HCT116 (cell line): ENCODE measurements at regions not wholly inside any gene's neighbourhood (a gene's known extent, or its start where the extent isn't known, plus 50 kb on each side); places are given as distances from the start of the nearest gene placed in this dataset.

Source experiments
- ATAC-seq: fragments of 200-7000 bp; cut with Tn5 transposase; 2 replicates; pipeline ENCODE4 v1.9.1; 2020; ENCODE audit warnings: mild to moderate bottlenecking, moderate library complexity
- BruUV-seq: library from RNA; stranded (reverse); fragments of 400-500 nt; replicated peaks from 2 replicates; lab custom pipeline; 2021; lab: Mats Ljungman, UMichigan
- CTCF ChIA-PET: fragments of 300-600 bp; sonication (Branson Sonifier 250); formaldehyde crosslinking; loops from one replicate; lab custom pipeline; 2021; ENCODE audit warnings: antibody characterized with exemption; lab: Charles Lee
- POLR2A ChIA-PET: fragments of 300-600, 350-600 bp; sonication (Branson Sonifier 250); formaldehyde crosslinking; loops from one replicate; lab custom pipeline; 2021; ENCODE audit warnings: antibody characterized with exemption; lab: Charles Lee
- RAD21 ChIA-PET, 2 experiments: fragments of 300-600 bp; sonication (Branson Sonifier 250); formaldehyde crosslinking; loops; one replicate each; lab custom pipeline; 2023; ENCODE audit warnings: low total read pairs in 2 of 2; ENCODE audit not compliant: uncharacterized antibody in 2 of 2, unreplicated experiment in 2 of 2, low non-redundant PET in 1 of 2; lab: Charles Lee
- DNase-seq: peaks from one replicate; pipeline ENCODE4 v3.0.0-alpha.2; 2010; ENCODE audit warnings: low read depth, low spot score
- H2AFZ ChIP-seq: fragments of 200-600 bp; shearing (Covaris generic), sonication (generic); 2 replicates; pipeline ENCODE4 v1.6.1; 2017; ENCODE audit warnings: low read depth, mixed run types, mixed read lengths, antibody characterized with exemption, low read length; ENCODE audit not compliant: poor library complexity, severe bottlenecking
- H3K27ac ChIP-seq: 2 replicates; pipeline ENCODE4 v1.5.1; 2012; ENCODE audit warnings: low read depth, low read length
- H3K27me3 ChIP-seq: fragments of 200-600 bp; sonication (generic); 2 replicates; pipeline ENCODE4 v1.6.1; 2016; ENCODE audit warnings: mixed run types, low read length, mixed read lengths; ENCODE audit not compliant: insufficient read depth
- H3K36me3 ChIP-seq, 2 experiments: fragments of 200-500 bp in 1 of 2; fragments of 200-600 bp in 1 of 2; sonication (Bioruptor generic) in 1 of 2; sonication (generic) in 1 of 2; 2 replicates each; pipeline versions ENCODE4 v1.5.1 to v1.6.1; 2014 to 2016; ENCODE audit warnings: low read length in 2 of 2, inconsistent platforms in 1 of 2, mixed read lengths in 1 of 2, mixed run types in 1 of 2; ENCODE audit not compliant: insufficient read depth in 2 of 2, control insufficient read depth in 1 of 2
- H3K4me1 ChIP-seq, 2 experiments: fragments of 200-600 bp in 1 of 2; sonication (generic) in 1 of 2; 2 replicates each; pipeline versions ENCODE4 v1.5.1 to v1.6.1; 2012 to 2017; ENCODE audit warnings: low read length in 2 of 2, inconsistent platforms in 1 of 2, mild to moderate bottlenecking in 1 of 2, mixed read lengths in 1 of 2, mixed run types in 1 of 2, moderate library complexity in 1 of 2; ENCODE audit not compliant: insufficient read depth in 2 of 2, control insufficient read depth in 1 of 2
- H3K4me2 ChIP-seq: fragments of 200-600 bp; sonication (generic); 2 replicates; pipeline ENCODE4 v1.6.1; 2017; ENCODE audit warnings: mixed run types, low read length, mixed read lengths
- H3K4me3 ChIP-seq, 2 experiments: fragments of 200-600 bp in 1 of 2; sonication (generic) in 1 of 2; replicated peaks in 1 of 2; 2 replicates each; pipeline ENCODE4 v1.5.1; 2011 to 2016; ENCODE audit warnings: low read length in 2 of 2, control low read depth in 1 of 2, low read depth in 1 of 2, mild to moderate bottlenecking in 1 of 2, mixed read lengths in 1 of 2, mixed run types in 1 of 2
- H3K79me2 ChIP-seq: fragments of 200-600 bp; sonication (generic); 2 replicates; pipeline ENCODE4 v1.6.1; 2017; ENCODE audit warnings: mild to moderate bottlenecking, mixed run types, low read length, moderate library complexity, mixed read lengths; ENCODE audit not compliant: insufficient read depth
- H3K9ac ChIP-seq: fragments of 200-600 bp; sonication (generic); 2 replicates; pipeline ENCODE4 v1.6.1; 2016; ENCODE audit warnings: low read length, mixed read lengths
- H3K9me2 ChIP-seq: fragments of 200-600 bp; sonication (generic), shearing (Covaris generic); 2 replicates; pipeline ENCODE4 v1.6.1; 2017; ENCODE audit warnings: mixed run types, mild to moderate bottlenecking, moderate library complexity; ENCODE audit not compliant: insufficient read depth
- H3K9me3 ChIP-seq, 2 experiments: fragments of 200-500 bp in 1 of 2; fragments of 200-600 bp in 1 of 2; sonication (Bioruptor generic) in 1 of 2; sonication (generic) in 1 of 2; 2 replicates each; pipeline ENCODE4 v1.6.1; 2014 to 2017; ENCODE audit warnings: low read length in 2 of 2, mixed read lengths in 2 of 2, inconsistent platforms in 1 of 2, low read depth in 1 of 2, mild to moderate bottlenecking in 1 of 2, mixed run types in 1 of 2, moderate library complexity in 1 of 2; ENCODE audit not compliant: control insufficient read depth in 1 of 2, insufficient read depth in 1 of 2
- H4K20me1 ChIP-seq: fragments of 200-600 bp; sonication (generic), shearing (Covaris generic); 2 replicates; pipeline ENCODE4 v1.6.1; 2017; ENCODE audit warnings: mixed run types, mild to moderate bottlenecking, moderate library complexity; ENCODE audit not compliant: insufficient read depth
- CBX3 ChIP-seq: IDR thresholded peaks from 2 replicates; pipeline ENCODE4 v1.6.1; 2012; ENCODE audit warnings: low read depth
- ELF1 ChIP-seq: IDR thresholded peaks from 2 replicates; pipeline ENCODE4 v1.6.1; 2012; ENCODE audit warnings: low read depth, borderline replicate concordance
- FOSL1 ChIP-seq: IDR thresholded peaks from 2 replicates; pipeline ENCODE4 v1.6.1; 2012; ENCODE audit warnings: low read depth
- JUND ChIP-seq: IDR thresholded peaks from 2 replicates; pipeline ENCODE4 v1.6.1; 2012
- POLR2AphosphoS5 ChIP-seq: IDR thresholded peaks from 2 replicates; pipeline ENCODE4 v1.6.1; 2011; ENCODE audit warnings: mild to moderate bottlenecking, low read depth, low read length, moderate library complexity
- RAD21 ChIP-seq: IDR thresholded peaks from 2 replicates; pipeline ENCODE4 v1.6.1; 2012; ENCODE audit warnings: low read depth, mild to moderate bottlenecking
- SIN3A ChIP-seq: IDR thresholded peaks from 2 replicates; pipeline ENCODE4 v1.6.1; 2012; ENCODE audit warnings: low read depth
- SP1 ChIP-seq: IDR thresholded peaks from 2 replicates; pipeline ENCODE4 v1.6.1; 2012; ENCODE audit warnings: low read depth
- SRF ChIP-seq: IDR thresholded peaks from 2 replicates; pipeline ENCODE4 v1.6.1; 2012; ENCODE audit warnings: low read depth
- TCF7L2 ChIP-seq: IDR thresholded peaks from 2 replicates; pipeline ENCODE4 v1.7.0; 2011; ENCODE audit warnings: borderline replicate concordance, inconsistent platforms; ENCODE audit not compliant: insufficient read depth, insufficient read length; ENCODE audit errors: extremely low read depth
- YY1 ChIP-seq: IDR thresholded peaks from 2 replicates; pipeline ENCODE4 v1.6.1; 2011; ENCODE audit warnings: low read length, low read depth, moderate library complexity, mild to moderate bottlenecking; ENCODE audit not compliant: insufficient replicate concordance; ENCODE audit errors: extremely low read depth
- intact Hi-C: fragments of 100-400 bp; cut with micrococcal nuclease; formaldehyde crosslinking; loops from 2 replicates; pipeline ENCODE4 v1.10.0; 2022
- TF ChIP-seq, protein P1 (sequence below), 3 experiments: fragments of 200-600 bp in 1 of 3; sonication (generic) in 1 of 3; IDR thresholded peaks in 2 of 3; conservative IDR thresholded peaks in 1 of 3; 2 replicates each; pipeline ENCODE4 v1.5.1; 2012 to 2017; ENCODE audit warnings: low read depth in 2 of 3, low read length in 2 of 3, antibody characterized with exemption in 1 of 3, borderline replicate concordance in 1 of 3, control low read depth in 1 of 3, mild to moderate bottlenecking in 1 of 3, mixed read lengths in 1 of 3, mixed run types in 1 of 3, moderate library complexity in 1 of 3; ENCODE audit not compliant: insufficient read depth in 1 of 3
- TF ChIP-seq, protein P2 (sequence below): IDR thresholded peaks from 2 replicates; pipeline ENCODE4 v1.6.1; 2012

DNA sequence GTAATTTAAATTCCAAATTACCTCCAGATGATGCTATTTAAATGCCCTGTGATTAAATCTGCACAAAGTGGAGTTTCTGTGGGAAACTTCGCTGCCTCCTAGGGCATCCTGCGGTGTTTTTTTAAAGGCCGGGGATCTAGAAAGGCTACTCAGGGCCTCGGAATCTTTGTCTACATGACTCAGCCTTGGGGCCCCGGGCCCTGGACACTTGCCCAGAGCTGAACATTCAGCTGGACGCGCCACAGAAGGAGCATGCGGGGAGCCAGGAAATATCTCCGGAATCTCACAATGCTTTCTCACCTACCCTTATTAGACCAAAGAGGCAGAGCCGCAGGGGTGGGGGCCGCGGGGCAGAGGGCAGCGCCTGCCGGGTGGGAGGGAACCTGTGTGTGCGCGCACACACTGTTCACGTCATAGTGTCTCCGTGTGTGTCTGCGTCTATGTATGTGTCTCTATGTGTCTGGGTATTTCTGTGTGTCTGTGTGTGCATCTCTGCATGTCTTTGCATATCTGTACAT is 145.5 kb upstream of the TPM1 start:
- H3K79me2 ChIP-seq, result no peaks in the 10 kb centered on the region
- H3K4me3 ChIP-seq, result peak overlapping the region in 1 of 2 experiments; percentile 38; a peak in 3 of 4 replicates
- H3K27ac ChIP-seq, result peak overlapping the region; percentile 86
- no peaks in the 10 kb centered on the region for H3K27me3 ChIP-seq
- TF ChIP-seq JUND (peak; percentile 88), SRF (peak; percentile 76), SIN3A (peak; percentile 57; the same call in 1 of the 2 replicates), SP1 (peak; percentile 74), RAD21 (peak; percentile 9; the same call in 1 of the 2 replicates), TCF7L2 (peak; percentile 92), CBX3 (no peak), FOSL1 (peak; percentile 89), POLR2AphosphoS5 (0 out of 2 replicates have a peak, but pooled peaks have one; percentile 26), ELF1 (no peak), YY1 (no peak)
- TF ChIP-seq, protein P1, sequence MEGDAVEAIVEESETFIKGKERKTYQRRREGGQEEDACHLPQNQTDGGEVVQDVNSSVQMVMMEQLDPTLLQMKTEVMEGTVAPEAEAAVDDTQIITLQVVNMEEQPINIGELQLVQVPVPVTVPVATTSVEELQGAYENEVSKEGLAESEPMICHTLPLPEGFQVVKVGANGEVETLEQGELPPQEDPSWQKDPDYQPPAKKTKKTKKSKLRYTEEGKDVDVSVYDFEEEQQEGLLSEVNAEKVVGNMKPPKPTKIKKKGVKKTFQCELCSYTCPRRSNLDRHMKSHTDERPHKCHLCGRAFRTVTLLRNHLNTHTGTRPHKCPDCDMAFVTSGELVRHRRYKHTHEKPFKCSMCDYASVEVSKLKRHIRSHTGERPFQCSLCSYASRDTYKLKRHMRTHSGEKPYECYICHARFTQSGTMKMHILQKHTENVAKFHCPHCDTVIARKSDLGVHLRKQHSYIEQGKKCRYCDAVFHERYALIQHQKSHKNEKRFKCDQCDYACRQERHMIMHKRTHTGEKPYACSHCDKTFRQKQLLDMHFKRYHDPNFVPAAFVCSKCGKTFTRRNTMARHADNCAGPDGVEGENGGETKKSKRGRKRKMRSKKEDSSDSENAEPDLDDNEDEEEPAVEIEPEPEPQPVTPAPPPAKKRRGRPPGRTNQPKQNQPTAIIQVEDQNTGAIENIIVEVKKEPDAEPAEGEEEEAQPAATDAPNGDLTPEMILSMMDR (IDR thresholded peaks at IDR 0.05 in 2 of 3, conservative IDR thresholded peaks at IDR 0.05 in 1 of 3; ENCODE audit: borderline replicate concordance in 1 of 3, insufficient read depth in 1 of 3, low read depth in 2 of 3, low read length in 2 of 3), result no peak
- TF ChIP-seq, protein P2, sequence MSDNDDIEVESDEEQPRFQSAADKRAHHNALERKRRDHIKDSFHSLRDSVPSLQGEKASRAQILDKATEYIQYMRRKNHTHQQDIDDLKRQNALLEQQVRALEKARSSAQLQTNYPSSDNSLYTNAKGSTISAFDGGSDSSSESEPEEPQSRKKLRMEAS, result peak; percentile 63
- H3K36me3 ChIP-seq, result no peaks in the 10 kb centered on the region
- ChIA-PET RAD21 (no interaction called here), CTCF (interaction anchor here (1.0 kb wide), 1 partner anchor 151 kb away, joined by 3 read pairs; no protein-coding TSS in a partner anchor), POLR2A (no interaction called here)
- DNase-seq (peak; percentile 94), ATAC-seq (peak; percentile 88)
- no TSS peak for BruUV-seq
- peak overlapping the region; percentile 58 for H2AFZ ChIP-seq
- H3K4me2 ChIP-seq, result peak overlapping the region; percentile 63
- peaks cover 28 to 52% of the 10 kb centered on the region in 2 experiments for H3K4me1 ChIP-seq
- intact Hi-C loops, result no loop called here
- peak overlapping the region; percentile 39 for H3K9ac ChIP-seq
- H3K9me3 ChIP-seq, result no peaks in the 10 kb centered on the region
- H3K9me2 ChIP-seq, result no peaks in the 10 kb centered on the region
- no peaks in the 10 kb centered on the region for H4K20me1 ChIP-seq
